ENCODE measurements at regions not wholly inside any gene's neighbourhood (a gene's known extent, or its start where the extent isn't known, plus 50 kb on each side); places are given as distances from the start of the nearest gene placed in this dataset.

GRCh38 chr3:158992463-158992862, 190.6 kb downstream of the MFSD1 start:
- no peak for DNase-seq
- TF ChIP-seq GATA1 (IDR thresholded peaks at IDR 0.05; ENCODE audit: low read depth, low read length), result no peak
- no peak for TF ChIP-seq POLR2A (IDR thresholded peaks at IDR 0.05; ENCODE audit: low read length)

GRCh38 chr3:158994386-158994785, 192.5 kb downstream of the MFSD1 start:
- DNase-seq, result no peak
- TF ChIP-seq GATA1 (IDR thresholded peaks at IDR 0.05; ENCODE audit: low read depth, low read length) (no peak), POLR2A (IDR thresholded peaks at IDR 0.05; ENCODE audit: low read length) (no peak)

DNA sequence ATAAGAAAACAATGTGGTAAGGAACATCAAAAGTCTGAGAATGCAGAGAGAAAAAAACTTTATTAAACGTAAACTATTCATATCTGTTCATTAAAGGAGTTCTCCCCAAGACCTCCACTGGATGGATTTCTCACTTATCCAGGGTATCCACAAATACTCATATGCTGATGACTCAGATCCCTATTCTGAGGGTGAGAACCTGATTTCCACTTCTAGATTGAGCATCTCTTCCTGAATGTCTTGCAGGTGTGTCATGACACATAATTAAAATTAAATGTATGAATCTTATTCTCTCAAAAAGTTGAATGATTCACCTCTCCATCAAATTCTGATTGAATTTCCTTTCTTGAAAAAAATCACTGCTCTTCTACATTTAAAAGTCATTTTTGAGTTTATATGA, 199.9 kb downstream of the MFSD1 start:
- no peak for DNase-seq
- TF ChIP-seq GATA1 (IDR thresholded peaks at IDR 0.05; ENCODE audit: low read depth, low read length) (no peak), POLR2A (IDR thresholded peaks at IDR 0.05; ENCODE audit: low read length) (no peak)

DNA sequence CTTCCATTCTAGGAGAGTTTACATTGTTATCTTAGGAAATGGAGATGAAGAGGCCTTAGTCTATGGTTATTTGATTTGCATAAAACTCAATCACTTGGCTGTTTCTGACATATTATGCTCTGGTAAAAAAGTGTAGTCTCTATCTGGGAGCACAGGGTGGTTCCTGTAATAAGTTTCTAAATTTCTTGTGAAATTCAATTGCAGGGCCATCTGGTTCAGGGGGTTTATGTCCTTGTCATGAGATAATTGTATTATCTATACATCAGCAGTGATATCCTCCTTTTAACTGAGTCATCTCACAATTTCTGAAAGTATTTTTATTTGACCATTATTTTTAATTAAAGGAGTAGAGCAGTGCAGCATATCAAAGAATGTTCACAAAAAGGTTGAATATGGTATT, 203.3 kb downstream of the MFSD1 start:
- TF ChIP-seq POLR2A (IDR thresholded peaks at IDR 0.05; ENCODE audit: low read length) (no peak), GATA1 (IDR thresholded peaks at IDR 0.05; ENCODE audit: low read depth, low read length) (no peak)
- DNase-seq, result no peak

- DNase-seq, result no peak
- TF ChIP-seq POLR2A (IDR thresholded peaks at IDR 0.05; ENCODE audit: low read length), result no peak
- TF ChIP-seq GATA1 (IDR thresholded peaks at IDR 0.05; ENCODE audit: low read depth, low read length), result no peak
Measured at GRCh38 chr3:159007331-159007730, 205.5 kb downstream of the MFSD1 start.

- no peak for DNase-seq
- TF ChIP-seq POLR2A (IDR thresholded peaks at IDR 0.05; ENCODE audit: low read length) (no peak), GATA1 (IDR thresholded peaks at IDR 0.05; ENCODE audit: low read depth, low read length) (no peak)
Measured at GRCh38 chr3:159008401-159008800, 206.5 kb downstream of the MFSD1 start.

GRCh38 chr3:159018341-159018740, 216.5 kb downstream of the MFSD1 start:
- no peak for TF ChIP-seq GATA1 (IDR thresholded peaks at IDR 0.05; ENCODE audit: low read depth, low read length)
- no peak for TF ChIP-seq POLR2A (IDR thresholded peaks at IDR 0.05; ENCODE audit: low read length)
- no peak for DNase-seq

- DNase-seq, result no peak
- TF ChIP-seq GATA1 (IDR thresholded peaks at IDR 0.05; ENCODE audit: low read depth, low read length) (no peak), POLR2A (IDR thresholded peaks at IDR 0.05; ENCODE audit: low read length) (no peak)
Measured at GRCh38 chr3:159025733-159026132, 223.9 kb downstream of the MFSD1 start.

GRCh38 chr3:159026510-159026909, 224.7 kb downstream of the MFSD1 start:
- no peak for DNase-seq
- TF ChIP-seq GATA1 (IDR thresholded peaks at IDR 0.05; ENCODE audit: low read depth, low read length) (no peak), POLR2A (IDR thresholded peaks at IDR 0.05; ENCODE audit: low read length) (no peak)

- no peak for TF ChIP-seq GATA1 (IDR thresholded peaks at IDR 0.05; ENCODE audit: low read depth, low read length)
- no peak for TF ChIP-seq POLR2A (IDR thresholded peaks at IDR 0.05; ENCODE audit: low read length)
- no peak for DNase-seq
Measured at GRCh38 chr3:159028706-159029105, 226.9 kb downstream of the MFSD1 start.

DNA sequence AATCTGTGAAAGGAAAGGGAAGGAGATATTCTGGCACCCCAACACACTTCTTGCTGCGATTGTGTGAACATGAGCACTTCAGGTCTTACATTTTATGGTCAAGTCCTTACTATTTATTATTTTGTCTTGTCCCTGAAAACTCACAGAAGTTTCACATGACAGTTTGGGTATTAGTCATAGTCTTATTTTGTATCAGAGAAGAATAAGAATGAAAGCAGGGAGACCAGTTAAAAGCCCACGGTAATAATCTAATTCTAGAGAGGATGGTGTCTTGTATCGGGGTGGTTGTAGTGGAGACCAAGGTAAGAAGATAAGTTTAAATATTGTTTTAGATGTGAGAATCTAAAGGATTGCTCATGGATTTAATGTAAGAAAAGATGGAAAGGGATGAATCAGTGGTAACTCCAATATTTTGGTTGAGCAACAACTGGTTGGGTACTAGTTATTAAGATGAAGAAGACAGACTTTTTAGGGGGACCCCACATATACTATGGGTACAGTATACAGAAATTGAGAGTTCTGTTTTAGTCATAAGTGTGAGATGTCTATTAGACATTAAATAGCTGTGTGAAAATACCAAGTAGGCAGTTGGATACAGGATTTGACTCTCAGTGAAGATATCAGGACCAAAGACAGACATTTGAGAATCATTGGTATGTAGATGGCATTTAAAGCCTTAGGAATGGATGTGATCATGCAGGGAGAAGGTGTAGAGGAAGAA, 227.6 kb downstream of the MFSD1 start:
- TF ChIP-seq GATA1 (IDR thresholded peaks at IDR 0.05; ENCODE audit: low read depth, low read length) (no peak), POLR2A (IDR thresholded peaks at IDR 0.05; ENCODE audit: low read length) (no peak)
- no peak for DNase-seq

DNA sequence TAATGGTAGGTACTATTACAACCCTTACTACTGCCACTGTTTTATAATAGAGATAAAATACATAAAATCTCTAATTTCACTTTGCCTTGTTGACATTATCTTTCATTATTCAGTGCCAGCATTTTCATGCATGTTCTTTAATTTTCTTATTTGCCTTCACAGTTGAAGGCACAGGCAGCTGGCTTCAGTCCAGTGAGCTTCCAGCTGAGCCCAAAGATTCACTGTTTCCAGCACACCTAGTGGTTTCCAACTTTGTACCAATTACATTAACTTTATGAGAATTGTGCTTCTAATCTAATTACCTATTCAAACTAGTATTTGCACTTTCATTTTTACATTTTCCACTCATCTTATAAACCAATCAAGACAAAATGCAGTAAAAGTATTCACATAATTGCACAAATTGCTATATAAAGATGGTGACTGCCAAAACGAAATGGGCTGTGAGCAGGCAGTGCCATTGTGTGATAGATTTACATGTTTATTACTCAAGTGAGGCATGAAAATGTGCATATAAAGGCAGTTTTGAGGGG, 228.3 kb downstream of the MFSD1 start:
- TF ChIP-seq GATA1 (IDR thresholded peaks at IDR 0.05; ENCODE audit: low read depth, low read length) (no peak), POLR2A (IDR thresholded peaks at IDR 0.05; ENCODE audit: low read length) (no peak)
- no peak for DNase-seq

GRCh38 chr3:159030886-159031679, 229.2 kb downstream of the MFSD1 start:
- TF ChIP-seq GATA1 (IDR thresholded peaks at IDR 0.05; ENCODE audit: low read depth, low read length), result no peak
- TF ChIP-seq POLR2A (IDR thresholded peaks at IDR 0.05; ENCODE audit: low read length), result no peak
- no peak for DNase-seq

GRCh38 chr3:159032311-159032710, 230.5 kb downstream of the MFSD1 start:
- DNase-seq, result no peak
- TF ChIP-seq POLR2A (IDR thresholded peaks at IDR 0.05; ENCODE audit: low read length) (no peak), GATA1 (IDR thresholded peaks at IDR 0.05; ENCODE audit: low read depth, low read length) (no peak)

Data from erythroblast (primary cell).